Stimulated activated CD8-positive, alpha-beta memory T cell treated with anti-CD3 and anti-CD28 coated beads, Interleukin-7, amount 100 ng/mL, for 4 hours (primary cell): ENCODE measurements at regions not wholly inside any gene's neighbourhood (a gene's known extent, or its start where the extent isn't known, plus 50 kb on each side); places are given as distances from the start of the nearest gene placed in this dataset.
"Not testable (repeated sequence)": the region's sequence is repeated elsewhere in the genome, so short reads cannot be mapped to it uniquely, and the experiment has no call there.

Experiments used
- DNase-seq, 2 donors: peaks; one replicate each; pipeline ENCODE4 v3.0.0-alpha.2; 2020; ENCODE audit warnings: low read depth in 2 of 2

GRCh38 chr6:27545271-27546046, 72.6 kb upstream of the ZNF184 start:
- DNase-seq, result no peak

- DNase-seq, result no peak
Measured at GRCh38 chr6:27544612-27545260, 71.8 kb upstream of the ZNF184 start.

- not testable (repeated sequence) for DNase-seq
Measured at GRCh38 chr6:27544135-27544534, 71.2 kb upstream of the ZNF184 start.

DNA sequence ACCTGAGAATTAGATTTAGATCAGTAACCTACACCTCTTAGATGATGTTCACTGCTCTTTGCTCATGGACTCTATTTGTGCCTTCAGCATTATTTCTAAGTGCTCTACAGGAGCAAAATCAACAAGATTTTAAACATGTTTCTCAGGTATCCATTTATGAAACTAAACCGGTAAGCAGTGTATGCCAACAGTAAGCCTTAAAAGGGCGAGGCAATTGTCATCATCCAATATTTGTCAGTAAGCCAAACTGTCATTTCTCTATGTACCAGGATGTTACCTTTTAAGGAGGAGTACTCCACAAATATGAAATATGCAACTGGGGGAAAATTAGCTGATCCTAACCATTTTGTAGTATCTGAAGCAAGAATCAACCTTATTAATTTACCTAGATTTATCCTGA, 69.6 kb upstream of the ZNF184 start:
- no peak for DNase-seq

- no peak for DNase-seq
Measured at GRCh38 chr6:27541933-27542297, 69.0 kb upstream of the ZNF184 start.

GRCh38 chr6:27541212-27541932, 68.5 kb upstream of the ZNF184 start:
- DNase-seq, result no peak

GRCh38 chr6:27539551-27539950, 66.6 kb upstream of the ZNF184 start:
- no peak for DNase-seq

- DNase-seq, result no peak
Measured at GRCh38 chr6:27532820-27533538, 60.1 kb upstream of the ZNF184 start.

DNA sequence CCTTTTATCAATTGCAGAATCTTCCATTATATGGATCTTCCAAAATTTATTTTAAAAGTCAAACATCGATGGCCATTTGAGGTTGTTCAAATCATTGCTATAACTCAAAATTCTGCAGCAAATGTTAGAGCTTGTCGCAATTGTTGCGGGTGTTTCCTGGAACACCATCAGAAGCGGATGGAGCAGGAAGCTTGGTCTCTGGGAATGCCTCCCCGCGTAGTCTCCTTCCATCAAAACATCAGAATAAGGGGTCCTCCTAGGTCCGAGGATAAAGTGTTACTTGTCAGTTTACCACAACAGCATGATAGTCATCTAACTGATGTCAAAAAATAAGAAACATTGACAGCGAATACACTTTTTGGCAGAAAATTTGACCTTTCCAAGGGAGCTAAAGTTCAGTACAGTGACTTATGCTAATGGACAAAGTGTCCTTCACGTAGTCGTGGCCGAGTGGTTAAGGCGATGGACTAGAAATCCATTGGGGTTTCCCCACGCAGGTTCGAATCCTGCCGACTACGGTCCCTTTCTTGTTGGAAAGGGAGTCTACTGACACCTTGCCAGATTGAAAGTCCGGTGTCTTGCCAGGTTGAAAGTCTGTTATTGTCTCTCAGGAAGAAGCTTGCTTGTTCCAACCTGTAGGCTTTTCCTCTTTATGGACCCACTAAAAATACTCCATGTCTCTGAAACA, 59.0 kb upstream of the ZNF184 start:
- no peak for DNase-seq

DNA sequence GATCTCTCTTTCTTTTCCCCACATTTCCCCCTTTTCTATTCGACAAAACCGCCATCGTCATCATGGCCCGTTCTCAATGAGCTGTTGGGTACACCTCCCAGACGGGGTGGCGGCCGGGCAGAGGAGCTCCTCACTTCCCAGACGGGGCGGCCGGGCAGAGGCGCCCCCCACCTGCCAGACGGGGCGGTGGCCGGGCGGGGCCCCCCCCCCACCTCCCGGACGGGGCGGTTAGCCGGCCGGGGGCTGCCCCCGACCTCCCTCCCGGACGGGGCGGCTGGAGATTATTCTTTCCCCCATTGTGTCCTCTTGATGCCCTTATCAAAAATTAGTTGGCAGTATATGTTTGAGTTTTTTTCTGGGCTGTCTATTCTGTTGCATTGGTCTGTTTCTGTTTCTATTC, 56.9 kb upstream of the ZNF184 start:
- not testable (repeated sequence) for DNase-seq

GRCh38 chr6:27528714-27529113, 55.8 kb upstream of the ZNF184 start:
- no peak for DNase-seq
